OCI-LY3 (cell line): ENCODE measurements at regions not wholly inside any gene's neighbourhood (a gene's known extent, or its start where the extent isn't known, plus 50 kb on each side); places are given as distances from the start of the nearest gene placed in this dataset.

Experiments used
- EZH2phosphoT487 ChIP-seq: fragments of 200-600 bp; shearing (Covaris generic); IDR thresholded peaks from 2 replicates; pipeline ENCODE4 v1.6.1; 2018; ENCODE audit warnings: antibody characterized with exemption, mixed run types, low read depth
- TF ChIP-seq, protein P1 (sequence below): fragments of 200-600, 300-600 bp; sonication (generic); IDR thresholded peaks from 2 replicates; pipeline ENCODE4 v1.5.1; 2014; ENCODE audit warnings: antibody characterized with exemption, low read length, low read depth

DNA sequence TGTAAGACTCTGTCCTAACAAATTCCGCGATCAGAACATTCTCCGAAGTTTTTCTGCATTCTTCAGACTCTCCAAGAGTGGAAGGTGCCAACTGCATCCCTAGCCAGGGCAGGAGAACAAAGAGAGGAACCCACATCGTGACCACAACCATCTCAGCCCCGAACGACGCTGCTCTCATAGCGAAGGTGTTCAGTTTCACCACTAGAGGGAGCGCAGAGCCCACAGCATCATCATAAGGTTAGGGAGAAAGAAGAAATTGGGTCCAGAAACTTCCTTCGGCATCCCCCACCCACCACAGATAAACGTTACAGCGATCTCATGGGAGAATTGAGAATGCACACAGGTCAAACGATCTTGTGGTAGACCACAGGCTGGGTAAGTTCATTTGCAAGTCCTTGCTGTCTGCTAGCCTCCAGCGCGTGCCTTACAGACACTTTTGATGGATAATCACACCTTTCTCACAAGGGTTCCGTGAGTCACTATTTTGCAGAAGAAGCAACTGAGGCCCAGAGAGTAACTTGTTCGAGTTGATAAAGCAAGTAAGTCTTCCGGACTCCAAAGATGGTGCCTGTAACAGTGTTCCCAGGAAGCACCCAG, 53.7 kb upstream of the ARL4C start:
- TF ChIP-seq, protein P1, sequence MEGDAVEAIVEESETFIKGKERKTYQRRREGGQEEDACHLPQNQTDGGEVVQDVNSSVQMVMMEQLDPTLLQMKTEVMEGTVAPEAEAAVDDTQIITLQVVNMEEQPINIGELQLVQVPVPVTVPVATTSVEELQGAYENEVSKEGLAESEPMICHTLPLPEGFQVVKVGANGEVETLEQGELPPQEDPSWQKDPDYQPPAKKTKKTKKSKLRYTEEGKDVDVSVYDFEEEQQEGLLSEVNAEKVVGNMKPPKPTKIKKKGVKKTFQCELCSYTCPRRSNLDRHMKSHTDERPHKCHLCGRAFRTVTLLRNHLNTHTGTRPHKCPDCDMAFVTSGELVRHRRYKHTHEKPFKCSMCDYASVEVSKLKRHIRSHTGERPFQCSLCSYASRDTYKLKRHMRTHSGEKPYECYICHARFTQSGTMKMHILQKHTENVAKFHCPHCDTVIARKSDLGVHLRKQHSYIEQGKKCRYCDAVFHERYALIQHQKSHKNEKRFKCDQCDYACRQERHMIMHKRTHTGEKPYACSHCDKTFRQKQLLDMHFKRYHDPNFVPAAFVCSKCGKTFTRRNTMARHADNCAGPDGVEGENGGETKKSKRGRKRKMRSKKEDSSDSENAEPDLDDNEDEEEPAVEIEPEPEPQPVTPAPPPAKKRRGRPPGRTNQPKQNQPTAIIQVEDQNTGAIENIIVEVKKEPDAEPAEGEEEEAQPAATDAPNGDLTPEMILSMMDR: peak; percentile 85
- TF ChIP-seq EZH2phosphoT487: no peak
